Body of pancreas (tissue), 4 donors: ENCODE measurements at regions not wholly inside any gene's neighbourhood (a gene's known extent, or its start where the extent isn't known, plus 50 kb on each side); places are given as distances from the start of the nearest gene placed in this dataset.

Experiments
- POLR2A ChIP-seq, 3 donors: fragments of 450-650 bp; IDR thresholded peaks; one replicate each; pipeline ENCODE4 v1.6.1; 2016; ENCODE audit warnings: antibody characterized with exemption in 3 of 3, mild to moderate bottlenecking in 2 of 3
- TF ChIP-seq, protein P1 (sequence below), 7 experiments: fragments of 450-650 bp in 4 of 7; fragments of 200-600 bp in 3 of 7; sonication (generic) in 3 of 7; IDR thresholded peaks; one replicate each; pipeline ENCODE4 v1.5.1; 2016 to 2019; ENCODE audit warnings: antibody characterized with exemption in 7 of 7

DNA sequence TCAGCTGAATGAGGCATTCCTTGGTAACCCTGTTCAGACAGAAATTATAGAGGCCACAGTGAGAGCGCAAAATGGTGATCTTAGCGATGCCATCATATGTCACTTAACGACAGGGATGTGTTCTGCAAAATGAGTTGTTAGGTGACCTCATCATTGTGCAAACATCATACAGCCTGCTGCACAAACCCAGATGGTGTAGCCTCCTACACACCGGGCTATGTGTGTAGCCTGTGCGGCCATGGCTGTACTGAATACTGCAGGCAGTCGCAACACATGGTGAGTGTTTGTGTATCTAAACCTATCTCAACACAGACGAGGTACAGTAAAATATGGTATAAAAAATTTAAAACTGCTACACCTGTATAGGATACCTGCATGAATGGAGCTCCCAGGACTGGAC lies 234.1 kb upstream of the PMEPA1 start:
- no peak for TF ChIP-seq POLR2A (IDR thresholded peaks at IDR 0.05)
- TF ChIP-seq, protein P1, sequence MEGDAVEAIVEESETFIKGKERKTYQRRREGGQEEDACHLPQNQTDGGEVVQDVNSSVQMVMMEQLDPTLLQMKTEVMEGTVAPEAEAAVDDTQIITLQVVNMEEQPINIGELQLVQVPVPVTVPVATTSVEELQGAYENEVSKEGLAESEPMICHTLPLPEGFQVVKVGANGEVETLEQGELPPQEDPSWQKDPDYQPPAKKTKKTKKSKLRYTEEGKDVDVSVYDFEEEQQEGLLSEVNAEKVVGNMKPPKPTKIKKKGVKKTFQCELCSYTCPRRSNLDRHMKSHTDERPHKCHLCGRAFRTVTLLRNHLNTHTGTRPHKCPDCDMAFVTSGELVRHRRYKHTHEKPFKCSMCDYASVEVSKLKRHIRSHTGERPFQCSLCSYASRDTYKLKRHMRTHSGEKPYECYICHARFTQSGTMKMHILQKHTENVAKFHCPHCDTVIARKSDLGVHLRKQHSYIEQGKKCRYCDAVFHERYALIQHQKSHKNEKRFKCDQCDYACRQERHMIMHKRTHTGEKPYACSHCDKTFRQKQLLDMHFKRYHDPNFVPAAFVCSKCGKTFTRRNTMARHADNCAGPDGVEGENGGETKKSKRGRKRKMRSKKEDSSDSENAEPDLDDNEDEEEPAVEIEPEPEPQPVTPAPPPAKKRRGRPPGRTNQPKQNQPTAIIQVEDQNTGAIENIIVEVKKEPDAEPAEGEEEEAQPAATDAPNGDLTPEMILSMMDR (IDR thresholded peaks at IDR 0.05) = no peak
